Kidney (tissue), 13 donors: ENCODE measurements at regions not wholly inside any gene's neighbourhood (a gene's known extent, or its start where the extent isn't known, plus 50 kb on each side); places are given as distances from the start of the nearest gene placed in this dataset.

Experiments
- DNase-seq, 5 donors: peaks; one replicate each; pipeline ENCODE4 v3.0.0-alpha.2; 2013 to 2020
- FAIRE-seq: peaks from 2 replicates; lab custom pipeline; 2012; peaks lifted over from hg19 to GRCh38; lab: Jason Lieb, UNC
- H3K27ac ChIP-seq, 2 donors: one replicate each; pipeline ENCODE4 v1.7.0; 2013; ENCODE audit warnings: low read depth in 2 of 2, low read length in 2 of 2, inconsistent platforms in 1 of 2
- H3K27me3 ChIP-seq: one replicate; pipeline ENCODE4 v1.7.1; 2013; ENCODE audit warnings: low read length, inconsistent platforms; ENCODE audit not compliant: control insufficient read depth, insufficient read depth
- H3K36me3 ChIP-seq, 3 donors: one replicate each; pipeline versions ENCODE4 v1.7.0 to v1.7.1; 2013; ENCODE audit warnings: low read length in 3 of 3, control low read depth in 1 of 3, inconsistent platforms in 1 of 3; ENCODE audit not compliant: insufficient read depth in 3 of 3, control insufficient read depth in 2 of 3
- H3K4me1 ChIP-seq, 3 donors: one replicate each; pipeline versions ENCODE4 v1.7.0 to v1.7.1; 2013; ENCODE audit warnings: low read length in 3 of 3, inconsistent platforms in 1 of 3, low read depth in 1 of 3; ENCODE audit not compliant: control insufficient read depth in 2 of 3, insufficient read depth in 2 of 3
- H3K4me3 ChIP-seq, 3 donors: one replicate each; pipeline versions ENCODE4 v1.7.0 to v1.8.1; 2013; ENCODE audit warnings: low read length in 3 of 3, control low read depth in 1 of 3, inconsistent platforms in 1 of 3
- H3K9ac ChIP-seq, 3 donors: one replicate each; pipeline versions ENCODE4 v1.7.0 to v1.7.1; 2013; ENCODE audit warnings: low read length in 3 of 3, control low read depth in 1 of 3, inconsistent platforms in 1 of 3
- H3K9me3 ChIP-seq, 3 donors: one replicate each; pipeline versions ENCODE4 v1.7.0 to v1.7.1; 2013; ENCODE audit warnings: low read length in 3 of 3, control low read depth in 1 of 3, inconsistent platforms in 1 of 3; ENCODE audit not compliant: control insufficient read depth in 2 of 3, insufficient read depth in 1 of 3
- intact Hi-C: fragments of 100-400 bp; cut with DNase I; formaldehyde crosslinking; loops from one replicate; pipeline ENCODE4 v1.11.1; 2022
- TF ChIP-seq, protein P1 (sequence below): IDR thresholded peaks from 3 replicates; pipeline ENCODE4 v1.5.1; 2012; ENCODE audit warnings: mild to moderate bottlenecking, moderate library complexity, borderline replicate concordance; ENCODE audit not compliant: insufficient read depth; ENCODE audit errors: extremely low read depth
- donor health status: control.
- donor health status: control.
- donor health status: control.
- donor health status: control.
- donor health status: control.
- donor health status: DM: yes; HTN: yes; CAD: no.
- donor health status: Normal renal cell carcinoma (clear cell type).

DNA sequence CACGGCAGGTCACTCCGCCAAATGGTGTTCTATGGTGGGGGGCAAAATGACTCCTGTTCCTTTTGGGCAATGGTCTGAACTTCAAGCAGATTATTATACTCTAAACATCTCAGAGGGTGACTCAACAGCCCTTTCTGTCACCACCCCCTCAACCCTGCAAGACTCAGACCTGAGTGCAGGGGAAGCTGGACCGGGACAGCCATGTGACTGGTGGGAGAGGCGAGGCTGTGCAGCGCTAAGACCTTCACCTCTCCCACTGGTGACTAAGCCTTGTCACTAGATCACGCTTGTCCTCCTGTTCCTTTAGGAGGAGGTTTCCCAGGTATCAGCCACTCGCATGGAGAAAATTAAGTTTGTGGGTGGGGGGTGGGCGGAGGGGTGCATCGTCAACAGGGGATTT, 67.1 kb upstream of the CCND2 start:
- TF ChIP-seq, protein P1, sequence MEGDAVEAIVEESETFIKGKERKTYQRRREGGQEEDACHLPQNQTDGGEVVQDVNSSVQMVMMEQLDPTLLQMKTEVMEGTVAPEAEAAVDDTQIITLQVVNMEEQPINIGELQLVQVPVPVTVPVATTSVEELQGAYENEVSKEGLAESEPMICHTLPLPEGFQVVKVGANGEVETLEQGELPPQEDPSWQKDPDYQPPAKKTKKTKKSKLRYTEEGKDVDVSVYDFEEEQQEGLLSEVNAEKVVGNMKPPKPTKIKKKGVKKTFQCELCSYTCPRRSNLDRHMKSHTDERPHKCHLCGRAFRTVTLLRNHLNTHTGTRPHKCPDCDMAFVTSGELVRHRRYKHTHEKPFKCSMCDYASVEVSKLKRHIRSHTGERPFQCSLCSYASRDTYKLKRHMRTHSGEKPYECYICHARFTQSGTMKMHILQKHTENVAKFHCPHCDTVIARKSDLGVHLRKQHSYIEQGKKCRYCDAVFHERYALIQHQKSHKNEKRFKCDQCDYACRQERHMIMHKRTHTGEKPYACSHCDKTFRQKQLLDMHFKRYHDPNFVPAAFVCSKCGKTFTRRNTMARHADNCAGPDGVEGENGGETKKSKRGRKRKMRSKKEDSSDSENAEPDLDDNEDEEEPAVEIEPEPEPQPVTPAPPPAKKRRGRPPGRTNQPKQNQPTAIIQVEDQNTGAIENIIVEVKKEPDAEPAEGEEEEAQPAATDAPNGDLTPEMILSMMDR: no peak
- no peak for DNase-seq

DNA sequence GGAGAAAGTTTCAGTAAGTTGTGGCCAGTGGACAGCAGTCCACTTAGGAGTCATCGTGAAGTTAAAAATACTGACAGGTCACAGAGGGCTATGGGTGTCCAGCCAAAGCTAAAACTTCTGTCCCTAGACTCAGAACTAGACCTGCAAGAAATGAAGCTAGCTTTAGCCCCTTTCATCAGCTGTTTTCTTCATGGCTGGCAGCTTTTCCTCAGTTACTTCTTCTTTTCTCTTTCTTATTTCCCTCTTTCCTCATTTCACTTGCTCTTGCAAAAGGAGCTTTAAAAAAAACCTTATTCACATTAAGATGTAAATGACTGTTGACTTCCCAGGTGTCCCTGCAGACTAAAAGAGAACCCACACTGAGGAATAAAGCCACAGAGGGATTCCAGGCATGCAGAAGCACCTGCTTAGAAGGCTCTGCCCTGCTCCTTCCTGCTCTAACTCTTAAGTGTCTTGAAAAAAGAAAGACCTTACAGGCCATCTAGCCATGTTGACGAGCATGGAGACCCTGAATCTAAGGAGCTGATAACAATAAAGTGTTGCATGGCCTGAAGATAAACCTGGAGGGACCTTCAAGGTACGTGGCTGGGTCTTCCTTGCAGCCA, 69.7 kb upstream of the CCND2 start:
- Histone ChIP-seq H3K9ac (no peak overlapping the region), H3K27me3 (no peaks in the 10 kb centered on the region), H3K27ac (no peak overlapping the region), H3K36me3 (no peaks in the 10 kb centered on the region), H3K9me3 (no peaks in the 10 kb centered on the region), H3K4me3 (no peak overlapping the region), H3K4me1 (no peaks in the 10 kb centered on the region)
- FAIRE-seq (no peak), DNase-seq (no peak)
- intact Hi-C loops: no loop called here
- TF ChIP-seq, protein P1: no peak

More for the DNA sequence above, 67.1 kb upstream of the CCND2 start:
- Histone ChIP-seq H3K9ac (no peak overlapping the region), H3K36me3 (no peaks in the 10 kb centered on the region), H3K4me1 (no peaks in the 10 kb centered on the region), H3K27ac (no peak overlapping the region), H3K4me3 (no peak overlapping the region), H3K27me3 (no peaks in the 10 kb centered on the region), H3K9me3 (no peaks in the 10 kb centered on the region)
- intact Hi-C loops: no loop called here
- FAIRE-seq: no peak

DNA sequence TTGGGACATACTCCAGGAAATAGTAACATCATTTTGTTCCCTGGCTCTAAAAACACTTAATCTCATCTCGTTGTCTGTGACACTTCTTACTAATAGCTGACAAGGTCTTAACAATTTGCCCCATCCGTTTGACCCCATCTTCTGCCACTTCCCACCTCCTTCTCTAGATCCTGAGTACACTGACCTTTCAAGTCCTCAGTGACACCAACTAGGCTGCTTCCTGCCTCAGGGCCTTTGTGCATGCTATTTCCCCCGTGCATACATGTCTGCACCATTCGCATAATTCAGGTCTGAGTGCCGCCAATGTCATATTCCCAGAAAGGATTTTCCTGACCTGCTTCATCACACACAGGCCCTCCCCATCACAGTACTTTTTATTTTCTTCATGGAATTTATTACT, 70.6 kb upstream of the CCND2 start:
- DNase-seq: no peak
- FAIRE-seq: no peak
- Histone ChIP-seq H3K4me1 (no peaks in the 10 kb centered on the region), H3K9ac (no peak overlapping the region), H3K36me3 (no peaks in the 10 kb centered on the region), H3K9me3 (no peaks in the 10 kb centered on the region), H3K27me3 (no peaks in the 10 kb centered on the region), H3K27ac (no peak overlapping the region), H3K4me3 (no peak overlapping the region)
- intact Hi-C loops: no loop called here
- TF ChIP-seq, protein P1: no peak

DNA sequence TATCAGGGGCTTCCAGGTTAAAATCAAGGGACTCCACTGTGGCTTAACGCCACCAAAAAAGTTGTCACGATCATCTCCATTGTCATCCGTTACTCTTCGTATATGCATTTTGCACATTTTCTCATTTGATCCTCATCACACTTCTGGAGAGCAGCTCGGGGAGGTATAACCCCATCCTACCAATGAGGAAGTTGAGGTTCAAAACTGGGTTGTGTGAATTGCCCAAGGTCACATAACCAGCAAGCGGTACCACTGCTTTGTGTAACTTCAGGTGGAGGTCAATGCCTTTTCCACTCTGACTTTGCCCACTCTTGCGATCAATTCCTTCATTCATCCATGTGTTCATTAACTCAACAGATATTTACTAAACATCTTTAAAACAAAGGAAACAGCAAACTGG, 71.1 kb upstream of the CCND2 start:
- Histone ChIP-seq H3K27me3 (no peaks in the 10 kb centered on the region), H3K9me3 (no peaks in the 10 kb centered on the region), H3K36me3 (no peaks in the 10 kb centered on the region), H3K27ac (no peak overlapping the region), H3K4me1 (no peaks in the 10 kb centered on the region), H3K9ac (no peak overlapping the region), H3K4me3 (no peak overlapping the region)
- intact Hi-C loops: no loop called here
- TF ChIP-seq, protein P1: no peak
- FAIRE-seq (no peak), DNase-seq (no peak)
